NCI-H146 treated with DMSO at 0.1 percent for 48 hours (cell line): ENCODE measurements at regions not wholly inside any gene's neighbourhood (a gene's known extent, or its start where the extent isn't known, plus 50 kb on each side); places are given as distances from the start of the nearest gene placed in this dataset.
A peak's percentile ranks its signal among the peaks of the same experiment; 100 is the strongest.
"Not testable (repeated sequence)": the region's sequence is repeated elsewhere in the genome, so short reads cannot be mapped to it uniquely, and the experiment has no call there.

Source experiments
- DNase-seq: peaks from one replicate; lab custom pipeline; 2025; ENCODE audit not compliant: unreplicated experiment; lab: John Stamatoyannopoulos, UW

GRCh38 chr6:166253778-166254204, 54.4 kb downstream of the PRR18 start:
- no peak for DNase-seq

GRCh38 chr6:166253281-166253681, 54.9 kb downstream of the PRR18 start:
- DNase-seq: peak; percentile 18

- no peak for DNase-seq
These were observed 55.6 kb downstream of the PRR18 start for GRCh38 chr6:166252601-166253000.

GRCh38 chr6:166251655-166252054, 56.5 kb downstream of the PRR18 start:
- DNase-seq: no peak

GRCh38 chr6:166251211-166251610, 57.0 kb downstream of the PRR18 start:
- DNase-seq: no peak

GRCh38 chr6:166249061-166249785, 59.0 kb downstream of the PRR18 start:
- DNase-seq: not testable (repeated sequence)

GRCh38 chr6:166245148-166245547, 63.0 kb downstream of the PRR18 start:
- no peak for DNase-seq

- no peak for DNase-seq
These were observed 63.7 kb downstream of the PRR18 start for GRCh38 chr6:166244353-166245045.

GRCh38 chr6:166242888-166243287, 65.3 kb downstream of the PRR18 start:
- DNase-seq: no peak

- DNase-seq: no peak
These were observed 66.2 kb downstream of the PRR18 start for GRCh38 chr6:166241974-166242373.

GRCh38 chr6:166240889-166241288, 67.3 kb downstream of the PRR18 start:
- DNase-seq: no peak

GRCh38 chr6:166237617-166238016, 70.0 kb upstream of the TBXT start:
- DNase-seq: no peak

- DNase-seq: no peak
These were observed 68.9 kb upstream of the TBXT start for GRCh38 chr6:166236596-166236995.

GRCh38 chr6:166235666-166236292, 68.1 kb upstream of the TBXT start:
- DNase-seq: no peak

GRCh38 chr6:166231181-166231580, 63.5 kb upstream of the TBXT start:
- not testable (repeated sequence) for DNase-seq

- no peak for DNase-seq
These were observed 61.3 kb upstream of the TBXT start for GRCh38 chr6:166228839-166229528.

GRCh38 chr6:166228425-166228824, 60.8 kb upstream of the TBXT start:
- DNase-seq: no peak

- DNase-seq: no peak
These were observed 55.4 kb upstream of the TBXT start for GRCh38 chr6:166223079-166223478.

GRCh38 chr6:166222631-166223030, 55.0 kb upstream of the TBXT start:
- DNase-seq: no peak

GRCh38 chr6:166221636-166222035, 54.0 kb upstream of the TBXT start:
- no peak for DNase-seq

- DNase-seq: no peak
These were observed 53.4 kb upstream of the TBXT start for GRCh38 chr6:166221040-166221439.
